A549 (cell line): ENCODE measurements at regions not wholly inside any gene's neighbourhood (a gene's known extent, or its start where the extent isn't known, plus 50 kb on each side); places are given as distances from the start of the nearest gene placed in this dataset.

ENCODE experiments used
- ATAC-seq, 2 experiments: fragments of 200-7000 bp in 1 of 2; fragments of >200 bp in 1 of 2; cut with Nextera tagmentation in 1 of 2; cut with Tn5 transposase in 1 of 2; 3 replicates each; pipeline versions ENCODE4 v1.8.0 to v1.9.1; 2018 to 2020; ENCODE audit warnings: mild to moderate bottlenecking in 1 of 2, moderate library complexity in 1 of 2
- CTCF ChIA-PET: fragments of 300-600 bp; sonication (Branson Sonifier 250); formaldehyde crosslinking; extraction: SDS; loops from one replicate; lab custom pipeline; 2021; ENCODE audit warnings: antibody characterized with exemption, inconsistent platforms; lab: Yijun Ruan, JAX
- POLR2A ChIA-PET: fragments of 350-600 bp; formaldehyde crosslinking; extraction: SDS; loops from one replicate; lab custom pipeline; 2021; ENCODE audit warnings: antibody characterized with exemption, inconsistent platforms; lab: Yijun Ruan, JAX
- DNase-seq, 2 experiments: peaks; one replicate each; pipeline versions ENCODE4 v3.0.0 to v3.0.0-alpha.2; 2011 to 2016; ENCODE audit warnings: low read depth in 1 of 2, low spot score in 1 of 2
- FAIRE-seq: peaks from 2 replicates; lab custom pipeline; 2011; peaks lifted over from hg19 to GRCh38; lab: Jason Lieb, UNC
- H3K27ac ChIP-seq, 2 experiments: fragments of >200 bp; sonication (Bioruptor Twin); formaldehyde crosslinking; 3 replicates each; pipeline ENCODE4 v1.5.1; 2016 to 2017
- H3K4me1 ChIP-seq: fragments of >200 bp; sonication (Bioruptor Twin); formaldehyde crosslinking; 3 replicates; pipeline ENCODE4 v1.6.1; 2016
- H3K4me2 ChIP-seq: fragments of >200 bp; sonication (Bioruptor Twin); formaldehyde crosslinking; 3 replicates; pipeline ENCODE4 v1.6.1; 2016
- H3K4me3 ChIP-seq: fragments of >200 bp; sonication (Bioruptor Twin); formaldehyde crosslinking; 3 replicates; pipeline ENCODE4 v1.5.1; 2016
- H3K9me3 ChIP-seq: fragments of >200 bp; sonication (Bioruptor Twin); formaldehyde crosslinking; 3 replicates; pipeline ENCODE4 v1.6.1; 2016
- ESRRA ChIP-seq: fragments of 150-350 bp; IDR thresholded peaks from 2 replicates; pipeline ENCODE4 v1.6.1; 2014; ENCODE audit warnings: mild to moderate bottlenecking, low read length, borderline replicate concordance
- FOSL2 ChIP-seq, 2 experiments: fragments of 450-650 bp in 1 of 2; fragments of >200 bp in 1 of 2; sonication (Bioruptor Twin) in 1 of 2; formaldehyde crosslinking; IDR thresholded peaks; 2 replicates each; pipeline versions ENCODE4 v1.5.0 to v1.6.1; 2016 to 2020; ENCODE audit warnings: mild to moderate bottlenecking in 1 of 2, moderate library complexity in 1 of 2
- GATA3 ChIP-seq: IDR thresholded peaks from 2 replicates; pipeline ENCODE4 v1.6.1; 2012; ENCODE audit warnings: borderline replicate concordance
- HDAC2 ChIP-seq: fragments of 200-600 bp; sonication (generic); IDR thresholded peaks from 2 replicates; pipeline ENCODE4 v1.6.1; 2016
- HES2 ChIP-seq: fragments of >200 bp; sonication (Bioruptor Twin); formaldehyde crosslinking; IDR thresholded peaks from 2 replicates; pipeline ENCODE4 v1.6.1; 2016
- HOXA7 ChIP-seq: fragments of 250-450 bp; sonication (Bioruptor Pico); IDR thresholded peaks from 2 replicates; pipeline ENCODE4 v1.5.0; 2020; ENCODE audit warnings: mild to moderate bottlenecking, moderate library complexity
- HOXB13 ChIP-seq: fragments of 250-450 bp; sonication (Bioruptor Pico); IDR thresholded peaks from 2 replicates; pipeline ENCODE4 v1.5.0; 2020; ENCODE audit warnings: low read depth, mild to moderate bottlenecking, moderate library complexity
- HOXB5 ChIP-seq: fragments of 250-450 bp; sonication (Bioruptor Pico); IDR thresholded peaks from 2 replicates; pipeline ENCODE4 v1.5.0; 2020; ENCODE audit warnings: mild to moderate bottlenecking, moderate library complexity
- JUN ChIP-seq, 2 experiments: fragments of >200 bp; sonication (Bioruptor Twin); formaldehyde crosslinking; IDR thresholded peaks; 2 replicates in 1 of 2; 3 replicates in 1 of 2; pipeline ENCODE4 v1.6.1; 2016 to 2017
- JUNB ChIP-seq: fragments of >200 bp; sonication (Bioruptor Twin); formaldehyde crosslinking; IDR thresholded peaks from 2 replicates; pipeline ENCODE4 v1.6.1; 2016
- MAX ChIP-seq: IDR thresholded peaks from 2 replicates; pipeline ENCODE4 v1.6.1; 2012
- MYC ChIP-seq: IDR thresholded peaks from 2 replicates; pipeline ENCODE4 v1.6.1; 2012; ENCODE audit warnings: mild to moderate bottlenecking, inconsistent platforms, low read length, improper control_type of control experiment, borderline replicate concordance
- NFE2L2 ChIP-seq: fragments of 150-350 bp; conservative IDR thresholded peaks from 2 replicates; pipeline ENCODE4 v1.6.1; 2014; ENCODE audit warnings: low read length
- NR3C1 ChIP-seq: fragments of >200 bp; sonication (Bioruptor Twin); formaldehyde crosslinking; IDR thresholded peaks from 3 replicates; pipeline ENCODE4 v1.6.1; 2017
- RAD21 ChIP-seq, 2 experiments: fragments of >200 bp in 1 of 2; sonication (Bioruptor Twin) in 1 of 2; formaldehyde crosslinking in 1 of 2; IDR thresholded peaks in 1 of 2; conservative IDR thresholded peaks in 1 of 2; 2 replicates in 1 of 2; 3 replicates in 1 of 2; pipeline ENCODE4 v1.6.1; 2012 to 2018; ENCODE audit warnings: inconsistent platforms in 1 of 2
- RFX5 ChIP-seq: fragments of 450-650 bp; IDR thresholded peaks from 2 replicates; pipeline ENCODE4 v1.7.1; 2014; ENCODE audit warnings: antibody characterized with exemption, mild to moderate bottlenecking, moderate library complexity
- RNF2 ChIP-seq: fragments of 200-600 bp; sonication (generic); IDR thresholded peaks from 2 replicates; pipeline ENCODE4 v1.6.1; 2016; ENCODE audit warnings: low read depth, mild to moderate bottlenecking, antibody characterized with exemption, moderate library complexity, borderline replicate concordance
- TFCP2L1 ChIP-seq: fragments of 250-450 bp; sonication (Bioruptor Pico); IDR thresholded peaks from 2 replicates; pipeline ENCODE4 v1.5.0; 2021; ENCODE audit warnings: mild to moderate bottlenecking
- TP53 ChIP-seq: fragments of 250-450 bp; sonication (Bioruptor Pico); IDR thresholded peaks from 2 replicates; pipeline ENCODE4 v1.5.0; 2021; ENCODE audit warnings: mild to moderate bottlenecking, moderate library complexity
- ZNF302 ChIP-seq: fragments of 250-450 bp; sonication (Bioruptor Pico); IDR thresholded peaks from 2 replicates; pipeline ENCODE4 v1.9.0; 2021; ENCODE audit warnings: inconsistent platforms, mild to moderate bottlenecking, moderate library complexity
- WGBS: methylation state at CpG from one replicate; pipeline ENCODE4 v1.1.6; 2017; ENCODE audit errors: missing lambda C conversion rate; 5-methylcytosine and 5-hydroxymethylcytosine counted together
- TF ChIP-seq, protein P1 (sequence below): fragments of >200 bp; sonication (Bioruptor Twin); formaldehyde crosslinking; IDR thresholded peaks from 3 replicates; pipeline ENCODE4 v1.6.1; 2016

DNA sequence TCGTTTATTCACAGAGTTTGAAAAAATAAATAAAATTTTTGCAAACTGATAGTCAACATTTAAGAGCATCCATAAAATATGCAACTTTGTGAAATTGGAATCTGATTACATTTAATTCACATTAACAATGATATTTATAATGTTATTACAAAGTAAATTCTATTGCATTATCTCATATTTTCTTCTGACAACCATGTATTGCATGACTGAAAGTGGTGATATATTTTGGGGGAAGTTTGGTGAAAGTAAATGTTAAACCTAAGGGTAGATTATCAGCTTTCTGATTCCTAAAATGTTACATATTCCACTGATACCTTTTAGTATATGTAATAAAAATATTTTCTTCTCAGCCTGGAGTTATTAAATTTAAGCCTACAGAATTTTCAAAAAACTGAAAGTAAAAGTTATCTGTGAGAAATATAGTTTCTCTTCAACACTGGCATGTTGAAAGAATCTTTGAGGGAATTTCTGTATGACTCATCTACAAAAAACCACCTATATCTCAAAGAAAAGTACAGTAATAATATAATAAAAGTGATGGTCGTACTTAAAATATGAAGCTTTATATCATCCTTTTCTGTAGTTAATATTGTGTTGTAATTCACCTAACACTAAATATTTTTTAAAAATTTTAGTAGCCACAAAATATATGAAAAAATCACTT lies 1179.6 kb upstream of the PCDH7 start:
- CTCF ChIA-PET, result no interaction called here
- DNase-seq (no peak), FAIRE-seq (no peak), ATAC-seq (no peak)
- no peak overlapping the region for H3K4me3 ChIP-seq
- no peak for TF ChIP-seq NR3C1
- no peak for TF ChIP-seq HES2
- no peak for TF ChIP-seq TFCP2L1
- TF ChIP-seq JUNB, result no peak
- TF ChIP-seq HOXB5 (CRISPR knock-in tag), result no peak
- no peak for TF ChIP-seq ZNF302 (CRISPR knock-in tag)
- TF ChIP-seq GATA3, result no peak
- no peak overlapping the region for H3K27ac ChIP-seq
- WGBS, result 14% methylated on average over 2 of the region's 2 CpGs
- H3K9me3 ChIP-seq, result no peaks in the 10 kb centered on the region
- H3K4me2 ChIP-seq, result no peak overlapping the region
- POLR2A ChIA-PET, result no interaction called here
- H3K4me1 ChIP-seq, result no peaks in the 10 kb centered on the region

GRCh38 chr4:29541757-29542156 lies 1178.4 kb upstream of the PCDH7 start:
- WGBS, result 54% methylated on average over 5 of the region's 6 CpGs
- H3K4me3 ChIP-seq, result no peak overlapping the region
- TF ChIP-seq HOXB13 (CRISPR knock-in tag) (no peak), RFX5 (no peak)
- H3K27ac ChIP-seq, result no peak overlapping the region
- H3K9me3 ChIP-seq, result no peaks in the 10 kb centered on the region
- ChIA-PET POLR2A (no interaction called here), CTCF (no interaction called here)
- no peak for FAIRE-seq
- no peak for ATAC-seq
- DNase-seq, result no peak
- no peak overlapping the region for H3K4me2 ChIP-seq
- no peaks in the 10 kb centered on the region for H3K4me1 ChIP-seq

- Histone ChIP-seq H3K4me1 (no peaks in the 10 kb centered on the region), H3K9me3 (no peaks in the 10 kb centered on the region), H3K27ac (no peak overlapping the region), H3K4me3 (no peak overlapping the region), H3K4me2 (no peak overlapping the region)
- DNase-seq, result no peak
- no peak for FAIRE-seq
- CTCF ChIA-PET, result no interaction called here
- TF ChIP-seq ZNF302 (CRISPR knock-in tag), result no peak
- TF ChIP-seq HOXB13 (CRISPR knock-in tag), result no peak
- TF ChIP-seq HOXA7 (CRISPR knock-in tag), result no peak
- TF ChIP-seq ESRRA, result no peak
- no peak for TF ChIP-seq RAD21 (conservative IDR thresholded peaks at IDR 0.05 in 1 of 2, IDR thresholded peaks at IDR 0.05 in 1 of 2)
- TF ChIP-seq HDAC2, result no peak
- TF ChIP-seq, protein P1, sequence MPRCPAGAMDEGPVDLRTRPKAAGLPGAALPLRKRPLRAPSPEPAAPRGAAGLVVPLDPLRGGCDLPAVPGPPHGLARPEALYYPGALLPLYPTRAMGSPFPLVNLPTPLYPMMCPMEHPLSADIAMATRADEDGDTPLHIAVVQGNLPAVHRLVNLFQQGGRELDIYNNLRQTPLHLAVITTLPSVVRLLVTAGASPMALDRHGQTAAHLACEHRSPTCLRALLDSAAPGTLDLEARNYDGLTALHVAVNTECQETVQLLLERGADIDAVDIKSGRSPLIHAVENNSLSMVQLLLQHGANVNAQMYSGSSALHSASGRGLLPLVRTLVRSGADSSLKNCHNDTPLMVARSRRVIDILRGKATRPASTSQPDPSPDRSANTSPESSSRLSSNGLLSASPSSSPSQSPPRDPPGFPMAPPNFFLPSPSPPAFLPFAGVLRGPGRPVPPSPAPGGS, result no peak
- TF ChIP-seq RFX5, result no peak
- TF ChIP-seq RNF2, result no peak
- no peak for TF ChIP-seq HES2
- TF ChIP-seq FOSL2 (IDR thresholded peaks at IDR 0.05), result no peak
- no peak for TF ChIP-seq FOSL2 (CRISPR knock-in tag; IDR thresholded peaks at IDR 0.05)
- no peak for TF ChIP-seq NFE2L2
- TF ChIP-seq, all 56 proteins: peak for 0
- ATAC-seq, result no peak
- POLR2A ChIA-PET, result no interaction called here
Observed at GRCh38 chr4:29549342-29549741, 1170.8 kb upstream of the PCDH7 start.

DNA sequence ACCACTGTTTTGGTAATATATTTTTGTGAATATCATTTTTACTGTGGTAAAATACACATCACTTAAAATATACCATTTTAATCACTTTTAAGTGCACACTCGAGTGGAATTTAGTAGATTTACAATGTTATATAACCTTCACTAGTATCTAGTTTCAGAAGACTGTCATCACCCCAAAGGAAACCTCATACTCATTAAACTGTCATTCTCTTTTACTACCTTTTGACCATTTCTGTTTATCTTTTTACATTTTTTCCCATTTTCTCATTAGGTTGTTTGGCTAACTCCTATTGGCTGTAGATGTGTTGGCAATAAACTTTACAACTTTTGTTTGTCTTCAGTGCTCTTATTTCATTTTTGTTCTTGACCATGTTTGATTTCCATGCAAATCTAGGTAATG lies 1168.3 kb upstream of the PCDH7 start:
- POLR2A ChIA-PET, result no interaction called here
- DNase-seq, result no peak
- no peak overlapping the region for H3K4me2 ChIP-seq
- H3K4me3 ChIP-seq, result no peak overlapping the region
- no peak for FAIRE-seq
- WGBS, result 10% methylated on average over 1 of the region's 1 CpG
- TF ChIP-seq MYC, result no peak
- TF ChIP-seq RNF2, result no peak
- TF ChIP-seq JUN (IDR thresholded peaks at IDR 0.05), result no peak
- TF ChIP-seq TP53 (CRISPR knock-in tag), result no peak
- TF ChIP-seq MAX, result no peak
- TF ChIP-seq, all 56 proteins: peak for 0
- ATAC-seq, result no peak
- CTCF ChIA-PET, result no interaction called here
- Histone ChIP-seq H3K27ac (no peak overlapping the region), H3K4me1 (no peaks in the 10 kb centered on the region), H3K9me3 (no peaks in the 10 kb centered on the region)
